ENCODE measurements at regions not wholly inside any gene's neighbourhood (a gene's known extent, or its start where the extent isn't known, plus 50 kb on each side); places are given as distances from the start of the nearest gene placed in this dataset.

- DNase-seq = no peak
Measured at GRCh38 chr2:221836095-221836494, 264.0 kb upstream of the EPHA4 start.

- no peak for DNase-seq
Measured at GRCh38 chr2:221833966-221834365, 261.9 kb upstream of the EPHA4 start.

GRCh38 chr2:221831051-221831450 is 258.9 kb upstream of the EPHA4 start:
- DNase-seq = no peak

- no peak for DNase-seq
Measured at GRCh38 chr2:221822416-221822815, 250.3 kb upstream of the EPHA4 start.

- no peak for DNase-seq
Measured at GRCh38 chr2:221818616-221819320, 246.7 kb upstream of the EPHA4 start.

GRCh38 chr2:221817878-221818277 is 245.8 kb upstream of the EPHA4 start:
- DNase-seq = no peak

- no peak for DNase-seq
Measured at GRCh38 chr2:221817052-221817451, 244.9 kb upstream of the EPHA4 start.

GRCh38 chr2:221816566-221816965 is 244.5 kb upstream of the EPHA4 start:
- no peak for DNase-seq

- no peak for DNase-seq
Measured at GRCh38 chr2:221810650-221811049, 238.5 kb upstream of the EPHA4 start.

- DNase-seq = peak in 2 of 3 donors; percentile 2 to 5
Measured at GRCh38 chr2:221810245-221810644, 238.1 kb upstream of the EPHA4 start.

- DNase-seq = no peak
Measured at GRCh38 chr2:221808488-221808887, 236.4 kb upstream of the EPHA4 start.

GRCh38 chr2:221807706-221808105 is 235.6 kb upstream of the EPHA4 start:
- no peak for DNase-seq

GRCh38 chr2:221802089-221802488 is 230.0 kb upstream of the EPHA4 start:
- no peak for DNase-seq

- no peak for DNase-seq
Measured at GRCh38 chr2:221792971-221793521, 220.9 kb upstream of the EPHA4 start.

- no peak for DNase-seq
Measured at GRCh38 chr2:221791844-221792243, 219.7 kb upstream of the EPHA4 start.

GRCh38 chr2:221787561-221787960 is 215.5 kb upstream of the EPHA4 start:
- DNase-seq = no peak

GRCh38 chr2:221786297-221786926 is 214.3 kb upstream of the EPHA4 start:
- no peak for DNase-seq

GRCh38 chr2:221780281-221780688 is 208.2 kb upstream of the EPHA4 start:
- no peak for DNase-seq

- peak in 1 of 3 donors; percentile 15 for DNase-seq
Measured at GRCh38 chr2:221779614-221780067, 207.5 kb upstream of the EPHA4 start.

- no peak for DNase-seq
Measured at GRCh38 chr2:221778025-221778424, 205.9 kb upstream of the EPHA4 start.

GRCh38 chr2:221777119-221777518 is 205.0 kb upstream of the EPHA4 start:
- no peak for DNase-seq

GRCh38 chr2:221775096-221775495 is 203.0 kb upstream of the EPHA4 start:
- no peak for DNase-seq

GRCh38 chr2:221774136-221774535 is 202.0 kb upstream of the EPHA4 start:
- DNase-seq = no peak
